Astrocyte (in vitro differentiated cells and primary cell): ENCODE measurements at regions not wholly inside any gene's neighbourhood (a gene's known extent, or its start where the extent isn't known, plus 50 kb on each side); places are given as distances from the start of the nearest gene placed in this dataset.

ENCODE experiments used
- EZH2 ChIP-seq: IDR thresholded peaks from 2 replicates; pipeline ENCODE4 v1.6.1; 2012; ENCODE audit warnings: mild to moderate bottlenecking, low read length, inconsistent platforms; ENCODE audit not compliant: insufficient read depth
- TF ChIP-seq, protein P1 (sequence below): IDR thresholded peaks from 2 replicates; pipeline ENCODE4 v1.5.1; 2011; ENCODE audit warnings: low read depth, mild to moderate bottlenecking, inconsistent platforms, low read length, moderate library complexity; ENCODE audit not compliant: insufficient read depth

DNA sequence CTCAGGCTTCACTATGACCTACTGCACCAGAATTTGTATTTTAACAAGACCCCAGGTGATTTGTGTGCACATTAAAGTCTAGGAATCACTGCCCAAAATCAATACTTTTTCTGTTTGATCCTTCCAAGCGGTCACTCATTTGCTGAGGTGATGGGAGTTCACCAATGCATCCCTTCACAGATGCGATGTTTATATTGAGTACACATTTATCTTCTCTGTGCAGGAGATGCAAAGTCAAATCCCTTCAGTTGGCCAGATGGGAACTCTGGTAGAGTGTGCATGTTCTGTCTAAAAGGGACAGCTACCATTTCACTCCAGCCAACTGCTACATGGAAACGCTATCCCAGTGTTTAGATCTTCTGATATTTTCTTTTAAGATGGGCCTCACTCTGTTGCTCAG lies 122.6 kb upstream of the HS3ST2 start:
- TF ChIP-seq, protein P1, sequence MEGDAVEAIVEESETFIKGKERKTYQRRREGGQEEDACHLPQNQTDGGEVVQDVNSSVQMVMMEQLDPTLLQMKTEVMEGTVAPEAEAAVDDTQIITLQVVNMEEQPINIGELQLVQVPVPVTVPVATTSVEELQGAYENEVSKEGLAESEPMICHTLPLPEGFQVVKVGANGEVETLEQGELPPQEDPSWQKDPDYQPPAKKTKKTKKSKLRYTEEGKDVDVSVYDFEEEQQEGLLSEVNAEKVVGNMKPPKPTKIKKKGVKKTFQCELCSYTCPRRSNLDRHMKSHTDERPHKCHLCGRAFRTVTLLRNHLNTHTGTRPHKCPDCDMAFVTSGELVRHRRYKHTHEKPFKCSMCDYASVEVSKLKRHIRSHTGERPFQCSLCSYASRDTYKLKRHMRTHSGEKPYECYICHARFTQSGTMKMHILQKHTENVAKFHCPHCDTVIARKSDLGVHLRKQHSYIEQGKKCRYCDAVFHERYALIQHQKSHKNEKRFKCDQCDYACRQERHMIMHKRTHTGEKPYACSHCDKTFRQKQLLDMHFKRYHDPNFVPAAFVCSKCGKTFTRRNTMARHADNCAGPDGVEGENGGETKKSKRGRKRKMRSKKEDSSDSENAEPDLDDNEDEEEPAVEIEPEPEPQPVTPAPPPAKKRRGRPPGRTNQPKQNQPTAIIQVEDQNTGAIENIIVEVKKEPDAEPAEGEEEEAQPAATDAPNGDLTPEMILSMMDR: no peak
- no peak for TF ChIP-seq EZH2
